ENCODE measurements at regions not wholly inside any gene's neighbourhood (a gene's known extent, or its start where the extent isn't known, plus 50 kb on each side); places are given as distances from the start of the nearest gene placed in this dataset.

GRCh38 chrX:110915570-110915969, 120.0 kb upstream of the CHRDL1 start:
- TF ChIP-seq CTCF (conservative IDR thresholded peaks at IDR 0.05 in 1 of 2, IDR thresholded peaks at IDR 0.05 in 1 of 2; ENCODE audit: low read depth in 1 of 2, low read length in 2 of 2) (no peak), EZH2 (IDR thresholded peaks at IDR 0.05; ENCODE audit: low read length, missing control alignments) (no peak)
